AG09309 (cell line): ENCODE measurements at regions not wholly inside any gene's neighbourhood (a gene's known extent, or its start where the extent isn't known, plus 50 kb on each side); places are given as distances from the start of the nearest gene placed in this dataset.

Experiments
- DNase-seq: peaks from one replicate; pipeline ENCODE4 v3.0.0-alpha.2; 2010; ENCODE audit warnings: low read depth
- H3K4me3 ChIP-seq: 2 replicates; pipeline ENCODE4 v1.5.1; 2011; ENCODE audit warnings: mild to moderate bottlenecking, low read depth, low read length, moderate library complexity; ENCODE audit not compliant: control insufficient read depth
- TF ChIP-seq, protein P1 (sequence below): IDR thresholded peaks from 2 replicates; pipeline ENCODE4 v1.5.1; 2011; ENCODE audit warnings: mild to moderate bottlenecking, low read depth, low read length, inconsistent platforms; ENCODE audit not compliant: insufficient read depth, control insufficient read depth; ENCODE audit errors: missing control alignments

DNA sequence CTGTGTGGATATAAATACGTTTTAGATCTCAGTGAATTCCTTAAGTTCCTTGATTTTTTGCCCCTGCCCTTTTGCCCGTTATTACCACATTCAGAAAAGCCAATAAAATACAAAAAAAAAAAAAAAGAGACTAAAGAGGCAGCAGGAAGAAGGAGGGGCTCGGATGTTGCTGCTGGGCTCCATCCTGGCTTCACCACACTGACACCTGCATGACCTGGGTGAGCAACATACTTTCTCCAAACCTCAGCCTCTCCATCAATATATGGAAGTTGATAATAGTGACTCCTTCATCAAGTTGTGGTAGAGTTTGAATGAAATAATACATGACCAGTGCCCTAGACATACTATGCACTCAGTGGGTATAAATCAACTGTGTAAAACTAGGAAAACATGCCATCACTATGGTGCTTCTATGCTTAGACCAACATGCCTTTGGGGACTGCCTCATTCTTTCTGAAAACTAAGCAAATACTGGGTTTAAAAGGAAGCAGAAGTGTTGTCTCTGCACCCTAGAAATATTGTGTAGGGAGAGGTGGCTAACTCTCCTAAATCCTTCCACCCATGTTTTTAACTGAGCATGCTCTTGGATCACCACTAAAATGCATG, 243.0 kb downstream of the PIK3R1 start:
- DNase-seq, result no peak
- H3K4me3 ChIP-seq, result no peak overlapping the region
- TF ChIP-seq, protein P1, sequence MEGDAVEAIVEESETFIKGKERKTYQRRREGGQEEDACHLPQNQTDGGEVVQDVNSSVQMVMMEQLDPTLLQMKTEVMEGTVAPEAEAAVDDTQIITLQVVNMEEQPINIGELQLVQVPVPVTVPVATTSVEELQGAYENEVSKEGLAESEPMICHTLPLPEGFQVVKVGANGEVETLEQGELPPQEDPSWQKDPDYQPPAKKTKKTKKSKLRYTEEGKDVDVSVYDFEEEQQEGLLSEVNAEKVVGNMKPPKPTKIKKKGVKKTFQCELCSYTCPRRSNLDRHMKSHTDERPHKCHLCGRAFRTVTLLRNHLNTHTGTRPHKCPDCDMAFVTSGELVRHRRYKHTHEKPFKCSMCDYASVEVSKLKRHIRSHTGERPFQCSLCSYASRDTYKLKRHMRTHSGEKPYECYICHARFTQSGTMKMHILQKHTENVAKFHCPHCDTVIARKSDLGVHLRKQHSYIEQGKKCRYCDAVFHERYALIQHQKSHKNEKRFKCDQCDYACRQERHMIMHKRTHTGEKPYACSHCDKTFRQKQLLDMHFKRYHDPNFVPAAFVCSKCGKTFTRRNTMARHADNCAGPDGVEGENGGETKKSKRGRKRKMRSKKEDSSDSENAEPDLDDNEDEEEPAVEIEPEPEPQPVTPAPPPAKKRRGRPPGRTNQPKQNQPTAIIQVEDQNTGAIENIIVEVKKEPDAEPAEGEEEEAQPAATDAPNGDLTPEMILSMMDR, result no peak

DNA sequence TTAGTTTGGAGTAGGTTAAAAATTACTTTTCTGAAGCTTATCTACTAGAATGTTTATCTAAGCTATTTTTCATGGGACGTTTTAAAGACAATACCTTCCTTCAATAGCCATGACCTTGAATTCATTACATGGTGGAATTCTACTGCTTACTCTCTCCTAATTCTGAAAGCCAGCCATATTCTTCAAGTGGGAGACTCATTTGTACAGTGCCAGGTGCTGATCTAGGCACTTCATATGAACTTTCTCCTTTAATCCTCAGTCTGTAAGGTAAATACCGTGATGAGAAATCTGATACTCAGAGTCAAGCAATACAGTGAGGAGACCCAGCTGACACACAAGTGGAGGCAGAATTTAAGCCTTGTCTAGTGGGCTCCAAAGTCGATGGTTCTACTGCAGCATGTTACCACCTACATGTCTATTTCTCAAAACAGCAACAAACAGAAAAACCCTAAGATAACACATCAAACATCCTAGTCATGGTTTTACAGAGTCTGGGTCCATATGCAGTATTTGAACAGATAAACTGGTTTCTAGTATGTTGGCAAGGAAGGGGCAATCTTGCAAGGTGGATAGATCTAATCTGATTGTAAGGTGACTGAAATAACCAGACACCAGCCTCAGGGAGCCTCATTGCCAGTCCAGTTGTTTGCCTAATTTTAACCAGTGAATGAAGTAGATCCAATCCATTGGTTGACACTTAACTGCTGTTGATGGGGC, 243.7 kb downstream of the PIK3R1 start:
- DNase-seq, result no peak
- TF ChIP-seq, protein P1, result no peak
- no peak overlapping the region for H3K4me3 ChIP-seq

DNA sequence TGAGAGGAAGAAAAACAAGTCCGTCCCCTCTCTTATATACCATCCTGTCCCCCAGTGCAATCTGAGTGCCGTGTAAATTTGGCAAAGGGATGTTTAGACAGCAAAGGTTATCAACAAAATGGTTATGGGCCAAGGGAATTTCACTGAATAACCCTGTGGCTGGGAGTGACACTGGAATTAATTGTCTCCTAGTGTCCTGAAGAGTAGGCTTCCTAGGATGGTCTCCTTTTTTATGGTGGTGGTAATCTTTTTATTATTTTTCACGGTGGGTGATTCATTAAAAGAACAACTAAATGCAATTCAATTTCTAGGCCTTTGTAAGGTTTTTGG, 244.2 kb downstream of the PIK3R1 start:
- TF ChIP-seq, protein P1, result no peak
- no peak for DNase-seq
- H3K4me3 ChIP-seq, result no peak overlapping the region

GRCh38 chr5:68460147-68460798, 244.7 kb downstream of the PIK3R1 start:
- TF ChIP-seq, protein P1, result peak; percentile 68
- no peak for DNase-seq
- no peak overlapping the region for H3K4me3 ChIP-seq

- TF ChIP-seq, protein P1, result no peak
- no peak overlapping the region for H3K4me3 ChIP-seq
- DNase-seq, result no peak
Measured at GRCh38 chr5:68463606-68464005, 248.1 kb downstream of the PIK3R1 start.

DNA sequence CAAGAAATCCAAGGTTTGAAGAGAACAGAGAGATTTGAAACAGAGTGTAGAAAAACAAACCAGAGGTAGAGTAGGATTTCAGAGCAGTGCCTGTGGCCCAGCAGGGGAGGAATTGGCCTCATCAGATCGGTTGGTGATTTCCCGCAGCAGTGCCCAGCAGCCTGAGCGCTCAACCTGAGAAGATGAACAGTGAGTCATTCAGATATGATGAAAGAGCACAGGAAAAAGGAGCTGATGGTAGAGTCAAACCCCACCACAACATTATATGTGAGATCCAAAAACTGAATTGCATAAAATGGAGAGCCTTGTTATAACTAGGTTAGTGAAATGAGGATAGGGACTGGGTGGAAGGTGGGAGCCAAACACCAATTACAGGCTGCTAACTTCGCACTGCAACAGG, 248.9 kb downstream of the PIK3R1 start:
- DNase-seq, result no peak
- H3K4me3 ChIP-seq, result no peak overlapping the region

More for the DNA sequence above, 248.9 kb downstream of the PIK3R1 start:
- TF ChIP-seq, protein P1, result no peak
